Activated B cell treated with CpG ODN at 0.5 μM for 24 hours (primary cell): ENCODE measurements at regions not wholly inside any gene's neighbourhood (a gene's known extent, or its start where the extent isn't known, plus 50 kb on each side); places are given as distances from the start of the nearest gene placed in this dataset.

Experiments used
- ATAC-seq: fragments of 200-7000 bp; cut with Tn5 transposase; one replicate; pipeline ENCODE4 v1.10.0; 2021; ENCODE audit warnings: low read depth, mild to moderate bottlenecking, moderate library complexity
- CTCF ChIA-PET: fragments of 350-600 bp; sonication (Branson Sonifier 250); formaldehyde crosslinking; loops from one replicate; lab custom pipeline; 2021; ENCODE audit warnings: antibody characterized with exemption; lab: Charles Lee
- POLR2A ChIA-PET: fragments of 350-600 bp; sonication (Branson Sonifier 250); formaldehyde crosslinking; loops from one replicate; lab custom pipeline; 2021; ENCODE audit warnings: antibody characterized with exemption; lab: Charles Lee
- DNase-seq: peaks from one replicate; pipeline ENCODE4 v3.0.0; 2022
- H3K27ac Mint-ChIP-seq: one replicate; pipeline ENCODE4 v1.8.0; 2020; ENCODE audit warnings: mixed read lengths
- H3K27me3 Mint-ChIP-seq: one replicate; pipeline ENCODE4 v1.8.0; 2021; ENCODE audit warnings: mixed read lengths
- H3K36me3 Mint-ChIP-seq: one replicate; pipeline ENCODE4 v1.8.0; 2021; ENCODE audit warnings: low read depth, mixed read lengths
- H3K4me1 Mint-ChIP-seq: one replicate; pipeline ENCODE4 v1.8.0; 2021; ENCODE audit warnings: mixed read lengths
- H3K4me3 Mint-ChIP-seq: one replicate; pipeline ENCODE4 v1.8.0; 2020; ENCODE audit warnings: mild to moderate bottlenecking, mixed read lengths
- H3K9me3 Mint-ChIP-seq: one replicate; pipeline ENCODE4 v1.8.0; 2020; ENCODE audit warnings: mixed read lengths
- CTCF ChIP-seq: fragments of 200-600 bp; IDR thresholded peaks from one replicate; pipeline ENCODE4 v1.8.0; 2022; ENCODE audit warnings: antibody characterized with exemption, mild to moderate bottlenecking
- intact Hi-C: fragments of 100-400 bp; cut with micrococcal nuclease; formaldehyde crosslinking; loops from one replicate; pipeline ENCODE4 v1.15.1; 2024

- intact Hi-C loops, result no loop called here
- Mint-ChIP-seq H3K36me3 (no peaks in the 10 kb centered on the region), H3K4me1 (no peaks in the 10 kb centered on the region), H3K4me3 (no peak overlapping the region), H3K9me3 (no peaks in the 10 kb centered on the region), H3K27me3 (peaks cover 24% of the 10 kb centered on the region), H3K27ac (no peak overlapping the region)
- DNase-seq (no peak), ATAC-seq (no peak)
- CTCF ChIA-PET, result no interaction called here
- TF ChIP-seq CTCF, result no peak
- POLR2A ChIA-PET, result no interaction called here
Measured at GRCh38 chr11:45383224-45383623, 97.1 kb upstream of the SYT13 start.

- H3K4me1 Mint-ChIP-seq, result no peaks in the 10 kb centered on the region
- no peak for TF ChIP-seq CTCF
- H3K36me3 Mint-ChIP-seq, result no peaks in the 10 kb centered on the region
- intact Hi-C loops, result no loop called here
- ChIA-PET POLR2A (no interaction called here), CTCF (no interaction called here)
- no peaks in the 10 kb centered on the region for H3K9me3 Mint-ChIP-seq
- ATAC-seq (no peak), DNase-seq (no peak)
- H3K27me3 Mint-ChIP-seq, result peaks cover 19% of the 10 kb centered on the region
- H3K4me3 Mint-ChIP-seq, result no peak overlapping the region
- H3K27ac Mint-ChIP-seq, result no peak overlapping the region
Measured at GRCh38 chr11:45382133-45382878, 96.2 kb upstream of the SYT13 start.

GRCh38 chr11:45379162-45379863 lies 93.2 kb upstream of the SYT13 start:
- H3K9me3 Mint-ChIP-seq, result no peaks in the 10 kb centered on the region
- TF ChIP-seq CTCF, result no peak
- intact Hi-C loops, result no loop called here
- H3K27ac Mint-ChIP-seq, result no peak overlapping the region
- no peak for ATAC-seq
- ChIA-PET POLR2A (no interaction called here), CTCF (no interaction called here)
- no peak for DNase-seq
- H3K4me3 Mint-ChIP-seq, result no peak overlapping the region
- peaks cover 23% of the 10 kb centered on the region for H3K27me3 Mint-ChIP-seq
- peaks cover 9% of the 10 kb centered on the region for H3K4me1 Mint-ChIP-seq
- H3K36me3 Mint-ChIP-seq, result no peaks in the 10 kb centered on the region

GRCh38 chr11:45378516-45378915 lies 92.4 kb upstream of the SYT13 start:
- no peak for ATAC-seq
- no peak for DNase-seq
- H3K9me3 Mint-ChIP-seq, result no peaks in the 10 kb centered on the region
- H3K27ac Mint-ChIP-seq, result no peak overlapping the region
- no peak overlapping the region for H3K4me3 Mint-ChIP-seq
- H3K4me1 Mint-ChIP-seq, result peaks cover 11% of the 10 kb centered on the region
- intact Hi-C loops, result no loop called here
- TF ChIP-seq CTCF, result no peak
- H3K36me3 Mint-ChIP-seq, result no peaks in the 10 kb centered on the region
- peaks cover 26% of the 10 kb centered on the region for H3K27me3 Mint-ChIP-seq
- ChIA-PET CTCF (no interaction called here), POLR2A (no interaction called here)

- Mint-ChIP-seq H3K27me3 (peaks cover 37% of the 10 kb centered on the region), H3K4me3 (no peak overlapping the region), H3K27ac (no peak overlapping the region), H3K36me3 (no peaks in the 10 kb centered on the region), H3K4me1 (peaks cover 20% of the 10 kb centered on the region), H3K9me3 (no peaks in the 10 kb centered on the region)
- ATAC-seq (no peak), DNase-seq (no peak)
- TF ChIP-seq CTCF, result no peak
- ChIA-PET CTCF (interaction anchor here (1.0 kb wide), 1 partner anchor 279 kb away, joined by 3 read pairs; no protein-coding TSS in a partner anchor), POLR2A (no interaction called here)
- intact Hi-C loops, result no loop called here
Measured at GRCh38 chr11:45374653-45375059, 88.5 kb upstream of the SYT13 start.
